ENCODE measurements at regions not wholly inside any gene's neighbourhood (a gene's known extent, or its start where the extent isn't known, plus 50 kb on each side); places are given as distances from the start of the nearest gene placed in this dataset.
"Not testable (repeated sequence)": the region's sequence is repeated elsewhere in the genome, so short reads cannot be mapped to it uniquely, and the experiment has no call there.

DNA sequence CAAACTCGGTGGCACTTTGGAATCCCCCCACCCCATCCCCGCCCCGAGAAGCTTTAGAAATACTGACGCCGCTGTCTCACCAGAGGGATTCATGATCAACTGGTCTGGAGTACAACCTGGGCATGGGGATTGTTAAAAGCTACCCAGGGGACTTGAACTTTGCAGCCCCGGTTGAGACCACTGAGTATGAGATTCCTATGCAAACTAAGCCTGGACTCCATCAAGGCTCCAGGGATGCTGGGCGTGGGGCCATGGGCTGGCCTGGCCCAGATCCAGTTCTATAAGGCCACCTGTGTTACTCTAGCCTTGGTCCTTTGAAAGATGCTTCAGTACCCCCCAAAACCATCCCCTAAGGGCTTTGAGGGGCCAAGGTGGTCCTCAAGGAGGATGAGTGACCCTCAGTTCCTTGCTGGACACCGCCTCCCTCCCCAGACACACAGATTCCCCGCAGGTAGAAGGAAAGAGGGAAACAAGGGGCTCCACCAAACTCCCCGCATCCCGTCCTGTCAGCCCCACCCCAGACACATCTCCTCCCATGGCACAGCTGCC lies 68.5 kb downstream of the MRPL36 start:
- no peak for DNase-seq

DNA sequence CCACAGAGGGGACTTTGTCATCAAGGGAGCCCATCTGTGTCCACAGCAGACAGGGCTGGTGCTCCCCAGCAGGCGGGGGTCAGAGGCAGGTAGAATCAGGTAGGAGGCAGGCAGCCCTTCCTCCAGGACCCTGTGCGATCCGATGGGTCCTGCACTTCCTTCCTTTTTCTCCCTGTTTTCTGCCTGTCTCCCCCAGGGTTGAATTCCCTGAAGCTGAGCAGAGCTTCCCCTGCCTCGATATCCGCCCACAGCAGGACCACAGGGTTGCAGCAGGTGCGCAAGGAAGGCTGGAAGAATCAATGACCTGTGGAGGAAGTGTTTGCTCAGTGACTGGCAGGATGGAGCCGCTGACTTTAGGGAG lies 69.2 kb downstream of the MRPL36 start:
- DNase-seq = no peak

DNA sequence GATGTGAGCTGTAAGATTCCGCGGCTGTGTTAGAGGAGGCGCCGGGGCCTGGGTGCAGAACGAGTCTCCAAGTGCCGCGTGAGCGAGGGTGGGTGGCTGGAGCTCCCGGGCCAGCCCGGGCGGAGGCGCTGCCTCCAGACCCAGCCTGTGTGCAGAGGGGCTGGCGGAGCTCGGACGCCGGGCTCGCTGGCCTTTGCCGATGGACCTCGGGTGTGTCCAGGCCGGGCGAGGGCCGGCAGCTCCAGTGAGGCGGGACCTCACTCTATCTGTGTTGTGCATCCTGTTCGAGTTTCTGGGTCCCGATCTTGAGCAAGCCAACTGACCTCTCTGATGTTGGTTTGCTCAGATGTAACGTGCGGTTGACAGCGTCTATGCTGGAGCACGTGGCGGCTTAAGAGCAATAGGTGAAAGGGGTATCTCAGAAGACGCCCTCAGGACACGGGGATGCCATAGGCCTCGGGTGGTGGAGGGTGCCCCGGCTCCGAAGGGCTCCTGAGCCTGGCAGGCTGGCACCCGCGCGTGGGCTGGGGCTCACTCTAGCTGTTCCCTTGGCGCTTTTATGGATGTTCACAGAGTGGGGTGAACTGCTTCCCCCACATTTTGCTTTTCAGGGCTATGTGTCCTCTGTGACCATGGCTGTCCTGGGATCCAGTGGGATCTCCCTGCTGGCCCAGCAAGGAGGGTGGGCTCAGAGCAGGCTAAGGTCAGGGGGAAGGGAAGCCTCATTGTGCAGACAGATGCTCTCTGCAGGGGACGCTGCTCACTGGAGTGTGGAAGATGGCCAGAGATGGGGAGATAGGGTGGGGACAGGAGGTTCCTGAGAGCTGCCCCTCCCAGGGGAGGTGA lies 69.8 kb downstream of the MRPL36 start:
- no peak for DNase-seq

DNA sequence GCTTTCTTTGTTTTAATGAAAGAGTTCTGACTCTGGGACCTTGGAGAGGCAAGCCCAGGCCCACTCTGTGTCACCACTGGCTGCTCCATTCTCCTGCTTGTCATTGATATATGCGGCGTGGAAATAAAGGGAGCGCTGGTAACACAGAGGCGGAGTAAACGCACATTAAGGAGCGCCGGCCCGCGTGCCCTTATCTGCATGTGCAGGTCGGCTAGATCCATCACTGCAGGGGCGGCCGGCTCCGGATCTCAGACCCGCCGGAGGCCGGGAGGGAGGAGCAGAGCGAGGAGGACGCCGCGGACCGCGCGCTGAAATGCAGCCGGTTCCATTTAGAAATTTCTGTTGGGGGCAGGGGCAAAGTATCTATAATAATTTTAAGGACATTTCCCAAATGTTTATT lies 70.8 kb downstream of the MRPL36 start:
- DNase-seq = no peak

DNA sequence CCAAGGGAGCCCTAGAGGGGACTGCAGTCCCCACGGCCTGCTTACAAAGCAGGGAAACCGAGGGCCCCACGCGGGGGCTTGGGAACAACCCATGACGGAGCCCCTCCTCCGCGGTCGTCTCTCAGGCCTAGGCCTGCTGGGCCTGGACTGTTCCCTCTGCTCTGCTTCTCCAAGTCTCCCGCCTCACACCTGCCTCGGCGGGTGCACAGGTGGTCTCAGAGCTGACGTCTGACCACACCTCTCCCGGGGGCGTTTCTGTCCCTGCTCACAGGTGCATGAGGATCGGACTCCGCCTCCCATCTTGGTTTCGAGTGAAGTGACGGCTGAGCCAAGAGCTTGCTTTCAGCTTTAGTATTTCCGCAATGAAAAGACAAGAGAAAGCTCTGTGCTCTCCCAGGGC lies 72.1 kb downstream of the MRPL36 start:
- DNase-seq = no peak

DNA sequence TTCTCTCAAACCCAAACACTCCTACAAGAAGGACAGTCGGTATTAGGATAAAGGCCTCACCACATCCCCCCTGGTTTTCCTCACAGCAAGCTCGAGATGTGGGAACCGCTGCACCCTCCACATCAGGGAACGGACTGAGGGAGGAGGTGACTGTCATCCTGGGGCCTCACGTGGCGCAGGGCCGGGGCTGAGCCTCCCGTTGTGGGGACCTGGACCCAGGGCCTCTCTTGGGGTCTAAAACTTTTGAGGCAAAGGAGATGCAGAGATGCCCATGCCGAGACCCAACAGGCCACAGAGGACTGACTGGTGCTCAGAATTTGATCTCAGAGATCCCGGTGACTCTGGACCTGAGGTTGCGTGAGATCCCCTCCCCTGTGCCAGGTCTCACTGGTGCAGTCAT lies 72.7 kb downstream of the MRPL36 start:
- no peak for DNase-seq

DNA sequence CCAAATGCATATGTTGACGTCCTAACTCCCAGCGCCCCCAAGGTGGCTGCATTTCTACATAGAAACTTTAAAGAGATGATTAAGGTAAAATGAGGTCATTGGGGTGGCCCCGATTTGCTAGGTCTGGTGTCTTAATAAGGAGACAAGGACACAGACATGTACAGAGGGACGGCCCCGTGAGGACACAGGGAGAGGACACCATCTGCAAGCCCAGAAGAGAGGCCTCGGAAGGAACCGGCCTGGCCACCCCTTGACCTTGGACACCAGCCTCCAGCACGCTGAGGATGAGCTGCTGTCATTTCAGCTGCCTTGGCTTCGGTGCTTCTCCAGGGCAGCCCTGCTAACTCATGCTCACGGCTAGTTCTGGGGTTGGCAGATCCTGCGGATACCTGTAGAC lies 73.2 kb downstream of the MRPL36 start:
- DNase-seq = no peak

DNA sequence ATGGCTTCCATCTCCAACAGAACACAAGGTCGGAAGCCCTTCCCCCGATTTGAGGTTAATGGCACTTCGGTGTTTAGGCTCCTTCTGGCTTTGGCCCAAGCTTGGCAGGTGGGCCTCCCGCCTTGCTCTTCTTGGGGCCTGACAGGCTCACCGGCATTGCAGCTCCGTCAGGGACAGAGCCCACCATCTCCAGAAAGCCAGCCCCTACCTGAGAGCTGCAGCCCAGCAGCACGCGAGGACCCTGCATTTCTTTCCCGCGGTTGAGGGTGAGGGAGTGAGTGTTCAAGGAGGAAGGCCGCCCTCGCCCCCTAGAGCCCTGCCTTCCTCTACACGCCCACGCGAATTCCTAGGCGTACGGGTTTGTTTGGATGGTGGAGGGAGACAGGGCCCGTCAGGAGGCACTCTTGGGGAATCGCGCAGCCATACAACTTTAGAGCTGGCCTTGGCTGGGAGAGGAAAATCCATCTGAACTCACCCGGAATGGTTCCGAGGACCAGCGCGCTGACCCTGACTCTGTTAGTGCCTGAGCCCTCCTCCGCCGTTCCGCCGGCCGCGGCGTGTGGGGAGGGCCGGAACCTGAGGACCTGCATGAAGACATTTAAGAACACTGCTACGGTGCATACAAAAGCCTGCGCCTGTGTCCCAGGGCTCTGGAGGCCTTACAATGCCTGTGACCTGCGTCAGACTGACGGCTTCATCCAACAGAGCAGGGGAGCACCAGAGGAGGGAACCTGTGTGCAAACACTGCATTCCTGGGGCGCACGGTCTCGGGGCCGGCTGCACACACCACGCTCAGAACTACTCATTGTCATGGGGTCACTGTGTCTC lies 73.8 kb downstream of the MRPL36 start:
- no peak for DNase-seq

DNA sequence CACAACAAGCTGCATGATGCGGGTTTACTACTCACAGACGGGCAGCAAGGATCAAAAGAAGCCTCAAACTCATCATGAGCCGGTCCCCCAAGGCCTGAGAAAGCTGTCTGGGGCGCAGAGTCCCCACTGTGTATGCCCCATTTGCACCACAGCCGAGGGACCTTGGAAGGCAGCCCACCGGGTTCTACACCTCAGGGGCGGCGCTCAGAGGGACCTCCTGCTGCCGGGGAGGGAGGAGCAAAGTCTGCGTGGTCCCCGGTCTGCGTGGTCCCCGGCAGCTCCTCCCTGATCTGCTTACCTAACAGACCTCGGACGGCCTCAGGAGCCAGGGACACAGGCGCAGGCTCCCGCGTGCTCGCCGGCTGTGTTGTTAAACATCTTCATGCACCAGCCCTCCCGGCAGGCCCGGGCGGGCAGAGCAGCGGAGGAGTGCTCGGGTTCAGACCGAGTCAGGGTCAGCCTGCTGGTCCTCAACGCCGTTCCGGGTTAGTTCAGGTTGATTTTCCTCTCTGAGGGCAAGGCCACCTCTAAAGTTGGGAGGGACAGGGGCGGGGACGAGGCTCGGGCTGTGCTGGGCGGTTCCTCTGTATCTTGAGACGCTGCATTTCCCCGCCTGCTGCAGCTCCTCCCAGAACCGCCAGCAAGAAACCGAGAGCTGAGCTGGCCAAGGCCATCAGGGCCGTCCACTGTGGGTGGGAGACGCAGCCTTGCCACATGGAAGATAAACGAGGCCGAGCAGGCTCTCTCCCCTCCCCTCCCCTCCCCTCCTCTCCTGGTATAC lies 74.6 kb downstream of the MRPL36 start:
- no peak for DNase-seq

DNA sequence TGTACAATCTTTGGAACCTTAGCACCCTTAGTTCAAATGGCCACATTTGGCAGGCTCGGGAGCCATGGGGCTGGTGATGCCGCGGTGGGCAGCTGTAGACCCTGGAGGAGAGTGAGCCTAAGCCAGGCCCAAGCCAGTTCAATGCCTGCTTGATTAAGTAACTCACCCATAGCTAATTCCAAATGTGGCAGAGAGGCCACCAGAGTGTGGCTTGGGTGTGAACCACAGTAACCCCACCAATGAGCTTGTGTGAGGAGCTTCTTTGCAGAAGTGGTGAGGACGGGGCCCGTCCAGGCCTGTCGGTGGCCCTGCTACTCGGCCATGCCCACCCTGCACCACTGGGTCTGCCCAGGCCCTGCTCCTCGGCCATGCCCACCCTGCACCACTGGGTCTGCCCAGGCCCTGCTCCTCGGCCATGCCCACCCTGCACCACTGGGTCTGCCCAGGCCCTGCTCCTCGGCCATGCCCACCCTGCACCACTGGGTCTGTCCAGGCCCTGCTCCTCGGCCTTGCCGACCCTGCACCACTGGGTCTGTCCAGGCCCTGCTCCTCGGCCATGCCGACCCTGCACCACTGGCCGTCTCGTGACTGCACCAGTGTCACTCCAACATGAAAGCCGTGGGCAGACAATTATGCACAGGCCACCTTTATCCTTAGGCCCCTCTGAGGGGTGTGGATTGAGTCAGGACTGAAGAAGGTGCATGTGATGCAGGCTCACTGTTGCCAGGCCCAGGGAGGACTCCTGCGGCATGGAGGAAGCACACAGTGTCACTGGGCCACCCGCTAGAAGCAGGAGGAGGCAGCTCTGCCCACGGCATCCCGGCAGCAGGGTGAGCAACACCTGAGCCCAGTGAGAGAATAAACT lies 75.4 kb downstream of the MRPL36 start:
- no peak for DNase-seq

DNA sequence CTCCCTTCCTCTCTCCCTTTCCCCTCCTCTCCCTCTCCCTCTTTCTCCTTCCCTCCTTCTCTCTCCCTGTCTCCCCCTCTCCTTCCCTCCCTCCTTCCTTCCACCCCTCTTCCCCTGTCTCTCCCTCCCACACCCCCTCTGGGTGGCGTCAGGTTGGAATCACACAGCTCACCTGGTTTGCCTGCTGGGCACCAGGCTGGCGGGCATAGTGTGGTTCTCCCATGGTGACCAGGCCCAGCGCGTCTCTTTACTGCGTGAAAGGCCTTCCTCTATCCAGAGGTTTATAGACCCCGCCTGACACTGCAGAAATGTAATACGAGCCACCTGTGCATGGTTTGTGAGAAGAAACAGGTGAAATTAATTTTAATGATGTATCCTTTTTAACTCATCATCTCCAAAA lies 76.2 kb downstream of the MRPL36 start:
- DNase-seq = no peak

DNA sequence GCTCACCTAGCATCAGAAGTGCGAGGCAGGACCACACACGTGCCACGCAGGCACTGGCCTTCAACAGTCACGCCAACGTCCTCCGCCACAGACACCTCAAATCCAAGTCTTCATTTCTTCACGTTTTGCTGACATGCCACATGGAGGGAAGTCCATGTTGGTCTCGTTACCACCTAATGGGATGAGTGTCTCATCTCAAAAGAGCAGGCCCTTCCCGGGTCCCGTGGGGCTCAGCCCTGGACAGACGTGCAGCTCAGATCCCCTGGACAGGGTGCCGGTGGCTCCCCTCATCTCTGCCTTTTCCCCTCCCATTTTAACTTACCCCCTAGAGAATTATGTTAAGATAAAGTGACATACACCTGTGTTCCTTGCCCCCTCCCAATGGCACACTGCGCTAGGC lies 76.8 kb downstream of the MRPL36 start:
- no peak for DNase-seq

DNA sequence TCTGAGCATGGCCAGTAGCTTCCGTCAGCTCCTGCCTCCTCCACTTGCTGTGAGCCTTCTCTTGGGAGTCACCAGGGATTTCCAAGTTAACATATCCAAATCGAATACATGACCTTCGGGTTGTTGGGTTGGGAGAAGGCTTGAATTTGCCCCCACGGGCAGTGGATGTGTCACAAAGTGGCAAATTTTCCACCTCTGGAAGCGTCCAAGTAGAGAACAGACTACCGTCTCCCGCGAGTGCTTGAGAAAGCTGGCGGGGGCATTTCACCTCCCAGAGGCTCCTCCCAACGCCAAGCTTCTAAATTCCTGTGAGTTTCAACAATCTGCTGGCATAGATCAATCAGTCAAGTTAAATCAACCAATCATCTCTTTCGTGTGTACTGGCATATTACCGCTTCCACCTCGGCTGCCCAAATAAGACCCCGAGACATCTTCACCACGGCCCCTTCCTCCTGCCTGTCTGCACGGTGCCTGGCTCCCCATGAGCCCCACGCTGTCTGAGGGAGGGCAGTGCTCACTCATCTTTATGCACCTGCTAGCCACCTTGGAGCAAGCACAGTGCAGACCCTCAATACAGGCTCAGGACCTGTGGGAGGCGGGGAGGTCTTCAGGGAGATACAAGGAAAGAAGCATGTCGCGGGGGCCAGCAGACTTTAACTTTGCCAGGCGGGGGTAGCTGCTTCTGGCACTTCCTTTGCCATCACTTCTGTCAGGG lies 79.1 kb downstream of the MRPL36 start:
- DNase-seq = no peak

DNA sequence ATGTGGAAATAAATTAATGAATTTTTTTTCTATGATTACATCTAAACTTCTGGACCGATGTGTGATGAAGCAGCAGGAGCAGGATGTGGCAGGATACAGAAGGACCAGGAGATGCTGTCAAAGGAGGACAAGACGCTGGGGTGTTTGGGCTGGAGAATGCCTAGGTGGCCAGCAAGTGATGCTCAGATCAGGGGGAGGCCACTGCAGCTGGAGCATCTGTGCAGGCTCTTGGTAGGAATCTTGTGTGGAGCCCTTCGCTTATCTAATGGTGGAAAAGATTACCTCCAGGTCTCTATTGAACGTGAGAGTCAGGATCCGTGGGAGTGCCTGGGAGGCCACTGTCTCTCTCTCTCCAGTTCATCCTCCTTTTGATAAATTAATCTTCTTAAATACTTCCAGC lies 79.8 kb downstream of the MRPL36 start:
- no peak for DNase-seq

DNA sequence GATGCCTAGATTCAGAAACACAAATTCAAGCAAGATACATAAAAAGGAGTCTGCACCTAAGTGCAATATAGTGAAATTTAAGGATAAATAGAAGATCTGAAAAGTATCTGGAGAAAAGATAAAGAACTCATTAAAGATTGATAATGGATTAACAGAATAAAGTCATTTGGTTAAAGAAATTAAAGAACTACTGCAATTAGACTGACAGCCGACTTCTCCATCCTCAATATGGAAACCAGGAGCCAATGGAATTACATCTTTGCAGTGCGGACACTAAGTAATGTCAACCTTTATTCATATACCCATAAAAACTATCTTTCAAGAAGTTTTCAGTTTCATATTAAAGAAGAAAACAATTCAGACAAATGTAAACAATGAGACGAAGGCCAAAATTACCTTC lies 81.0 kb downstream of the MRPL36 start:
- no peak for DNase-seq

DNA sequence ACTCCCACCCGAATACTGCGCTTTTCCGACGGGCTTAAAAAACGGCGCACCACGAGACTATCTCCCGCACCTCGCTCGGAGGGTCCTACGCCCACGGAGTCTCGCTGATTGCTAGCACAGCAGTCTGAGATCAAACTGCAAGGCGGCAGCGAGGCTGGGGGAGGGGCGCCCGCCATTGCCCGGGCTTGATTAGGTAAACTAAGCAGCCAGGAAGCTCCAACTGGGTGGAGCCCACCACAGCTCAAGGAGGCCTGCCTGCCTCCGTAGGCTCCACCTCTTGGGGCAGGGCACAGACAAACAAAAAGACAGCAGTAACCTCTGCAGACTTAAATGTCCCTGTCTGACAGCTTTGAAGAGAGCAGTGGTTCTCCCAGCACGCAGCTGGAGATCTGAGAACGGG lies 89.5 kb downstream of the MRPL36 start:
- DNase-seq = not testable (repeated sequence)

DNA sequence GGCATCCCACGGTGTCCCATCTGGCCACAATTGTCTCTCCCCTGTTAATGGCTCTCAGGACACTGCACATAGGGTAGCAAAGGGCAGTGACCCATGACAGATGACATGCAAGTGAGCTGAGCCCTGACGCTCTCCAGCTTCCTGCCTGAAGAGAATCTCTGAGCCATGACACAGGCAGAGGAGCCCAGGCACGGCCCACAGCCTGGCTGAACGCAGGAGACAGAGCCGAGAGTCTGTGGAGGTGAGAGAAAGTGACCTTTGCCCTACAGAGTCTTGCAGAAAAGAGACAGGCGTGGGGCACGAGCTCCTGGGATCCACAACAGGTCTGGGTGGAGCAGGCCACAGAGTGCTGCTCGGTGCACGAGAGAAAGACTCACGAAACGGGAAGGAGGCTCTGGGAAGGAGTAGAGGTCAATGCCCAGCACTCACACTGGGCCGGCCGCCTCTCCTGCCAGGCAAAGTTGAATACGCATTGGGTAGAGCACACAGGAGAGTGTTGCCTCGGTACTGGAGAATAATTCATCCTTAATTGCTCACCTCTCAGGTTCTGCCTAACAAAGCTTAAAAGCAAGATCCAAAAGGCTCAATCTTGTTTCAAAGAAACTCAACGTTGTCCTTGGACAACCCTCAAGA lies 90.3 kb downstream of the MRPL36 start:
- DNase-seq = no peak

DNA sequence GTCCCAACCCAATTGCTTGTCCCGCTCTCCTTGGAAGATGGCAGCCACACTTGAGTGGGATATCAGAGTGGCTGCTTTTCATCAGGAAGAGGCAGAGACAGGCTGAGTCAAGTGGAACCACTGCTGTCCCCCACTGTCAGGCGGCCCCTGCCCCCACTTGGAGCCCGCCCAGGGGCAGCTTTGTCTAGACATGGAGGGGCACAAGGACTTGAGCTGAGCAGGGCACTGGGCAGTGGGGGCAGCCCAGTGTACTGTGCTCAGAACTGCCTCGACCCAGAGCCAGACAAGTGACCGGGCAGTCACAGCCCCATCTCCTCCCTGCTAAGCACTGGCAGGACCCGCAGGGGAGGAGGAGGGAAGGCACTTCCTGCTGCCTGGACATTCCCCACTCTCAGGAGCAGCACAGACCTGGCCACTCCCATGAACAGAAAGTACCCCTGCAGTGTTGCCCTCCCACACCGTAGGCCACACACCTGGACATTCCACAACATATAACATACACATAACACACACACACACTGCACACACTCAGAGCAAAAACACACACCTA lies 91.0 kb downstream of the MRPL36 start:
- no peak for DNase-seq

DNA sequence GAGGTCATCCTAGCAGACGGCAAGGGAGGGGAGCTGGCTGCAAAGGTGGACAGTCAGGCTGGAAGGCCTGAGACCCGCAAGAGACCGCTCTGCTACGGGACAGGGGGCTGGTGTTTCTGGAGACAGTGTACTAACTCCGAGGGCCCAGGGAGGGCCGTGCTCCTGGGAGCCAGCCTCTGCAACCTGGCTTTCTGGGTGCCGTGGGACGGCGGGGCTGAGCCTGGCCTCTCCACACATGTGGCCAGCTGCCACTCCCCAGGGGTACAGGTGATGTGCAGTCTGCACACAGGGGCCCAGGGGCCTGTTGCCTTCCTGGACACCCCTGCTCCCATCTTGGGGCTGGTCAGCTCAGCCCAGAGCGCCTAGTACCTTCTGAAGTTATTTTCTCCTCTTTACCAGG lies 92.2 kb downstream of the MRPL36 start:
- no peak for DNase-seq

DNA sequence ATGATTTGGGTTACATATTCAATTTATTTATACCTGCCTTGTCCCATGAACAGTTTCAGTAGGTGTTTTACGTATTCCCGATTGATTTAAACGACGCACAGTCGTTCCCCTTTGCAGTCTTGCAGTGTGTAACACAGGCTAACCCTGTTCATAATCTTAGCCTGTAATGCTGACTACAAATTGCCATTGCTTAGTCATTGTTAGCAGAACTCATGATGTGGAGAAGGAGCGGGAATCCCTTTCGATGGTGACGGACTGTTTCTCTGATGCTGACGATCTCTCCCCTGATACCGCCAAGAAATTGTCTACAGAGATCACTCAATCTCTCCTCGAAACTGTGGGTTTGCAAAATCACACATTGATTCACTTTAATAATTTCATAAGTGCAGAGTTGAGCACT lies 93.2 kb downstream of the MRPL36 start:
- DNase-seq = no peak

DNA sequence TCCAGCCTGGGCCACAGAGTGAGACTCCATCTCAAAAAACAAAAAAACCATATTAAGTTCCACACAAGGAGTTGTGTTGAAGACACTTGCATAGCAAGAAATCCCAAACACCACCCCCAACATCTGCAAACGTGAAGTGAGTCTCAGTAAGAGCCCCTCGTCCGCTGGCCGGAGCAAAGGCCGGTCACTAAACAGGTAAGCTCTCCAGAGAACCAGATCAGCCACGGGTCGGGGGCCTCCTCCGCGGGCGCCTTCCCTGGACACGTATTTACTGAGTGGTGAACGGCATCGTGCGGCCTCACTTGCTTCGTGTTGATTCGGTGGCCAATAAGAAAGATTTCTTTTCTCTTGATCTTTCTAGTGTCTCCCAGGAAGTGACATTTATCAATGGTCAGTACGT lies 93.6 kb downstream of the MRPL36 start:
- no peak for DNase-seq

Measured in suppressor macrophage (primary cell).